ENCODE measurements at regions not wholly inside any gene's neighbourhood (a gene's known extent, or its start where the extent isn't known, plus 50 kb on each side); places are given as distances from the start of the nearest gene placed in this dataset.

GRCh38 chr5:27477550-27477949 lies 439.2 kb upstream of the CDH9 start:
- H3K9me3 ChIP-seq = peaks cover 0 to 12% (median 9%) of the 10 kb centered on the region in 4 donors
- H3K4me1 ChIP-seq = no peaks in the 10 kb centered on the region
- no peaks in the 10 kb centered on the region for H3K36me3 ChIP-seq
- no peak for TF ChIP-seq CTCF (IDR thresholded peaks at IDR 0.05)
- TF ChIP-seq EP300 (IDR thresholded peaks at IDR 0.05) = no peak
- no peak for TF ChIP-seq POLR2AphosphoS5 (IDR thresholded peaks at IDR 0.05)
- TF ChIP-seq POLR2A (IDR thresholded peaks at IDR 0.05; ENCODE audit: low read depth) = no peak
- intact Hi-C loops (cut with DNase I) = no loop called here
- no peaks in the 10 kb centered on the region for H3K27me3 ChIP-seq
- no peak overlapping the region for H3K27ac ChIP-seq (replicated peaks in 1 of 4)
- DNase-seq (ENCODE audit: extremely low spot score) = no peak
- 67% methylated on average over 4 of the region's 4 CpGs for WGBS
- no peak overlapping the region for H3K4me3 ChIP-seq

- H3K9me3 ChIP-seq = peaks cover 0 to 12% (median 9%) of the 10 kb centered on the region in 4 donors
- WGBS = 69% methylated on average over 2 of the region's 2 CpGs
- H3K4me3 ChIP-seq = no peak overlapping the region
- no peak overlapping the region for H3K27ac ChIP-seq (replicated peaks in 1 of 4)
- no peak for DNase-seq (ENCODE audit: extremely low spot score)
- intact Hi-C loops (cut with DNase I) = no loop called here
- H3K27me3 ChIP-seq = no peaks in the 10 kb centered on the region
- no peaks in the 10 kb centered on the region for H3K36me3 ChIP-seq
- H3K4me1 ChIP-seq = no peaks in the 10 kb centered on the region
- TF ChIP-seq POLR2A (IDR thresholded peaks at IDR 0.05; ENCODE audit: low read depth) (no peak), CTCF (IDR thresholded peaks at IDR 0.05) (no peak), EP300 (IDR thresholded peaks at IDR 0.05) (no peak)
Measured at GRCh38 chr5:27476356-27476988, 438.1 kb upstream of the CDH9 start.

- intact Hi-C loops (cut with DNase I) = no loop called here
- TF ChIP-seq POLR2A (IDR thresholded peaks at IDR 0.05; ENCODE audit: low read depth) (no peak), CTCF (IDR thresholded peaks at IDR 0.05) (no peak), EP300 (IDR thresholded peaks at IDR 0.05) (no peak), POLR2AphosphoS5 (IDR thresholded peaks at IDR 0.05) (no peak)
- Histone ChIP-seq H3K36me3 (no peaks in the 10 kb centered on the region), H3K9me3 (peaks cover 0 to 12% (median 9%) of the 10 kb centered on the region in 4 donors), H3K4me1 (no peaks in the 10 kb centered on the region), H3K4me3 (no peak overlapping the region), H3K27ac (replicated peaks in 1 of 4) (no peak overlapping the region), H3K27me3 (no peaks in the 10 kb centered on the region)
- 63% methylated on average over 1 of the region's 1 CpG for WGBS
- no peak for DNase-seq (ENCODE audit: extremely low spot score)
Measured at GRCh38 chr5:27475063-27475462, 436.7 kb upstream of the CDH9 start.

- H3K36me3 ChIP-seq = no peaks in the 10 kb centered on the region
- peaks cover 0 to 12% (median 9%) of the 10 kb centered on the region in 4 donors for H3K9me3 ChIP-seq
- intact Hi-C loops (cut with DNase I) = no loop called here
- no peaks in the 10 kb centered on the region for H3K27me3 ChIP-seq
- TF ChIP-seq CTCF (IDR thresholded peaks at IDR 0.05) (no peak), EP300 (IDR thresholded peaks at IDR 0.05) (no peak), POLR2A (IDR thresholded peaks at IDR 0.05; ENCODE audit: low read depth) (no peak), POLR2AphosphoS5 (IDR thresholded peaks at IDR 0.05) (no peak)
- H3K4me1 ChIP-seq = no peaks in the 10 kb centered on the region
- no peak overlapping the region for H3K27ac ChIP-seq (replicated peaks in 1 of 4)
- DNase-seq (ENCODE audit: extremely low spot score) = no peak
- H3K4me3 ChIP-seq = no peak overlapping the region
Measured at GRCh38 chr5:27474395-27474794, 436.0 kb upstream of the CDH9 start.

- no peaks in the 10 kb centered on the region for H3K36me3 ChIP-seq
- H3K4me3 ChIP-seq = no peak overlapping the region
- no peaks in the 10 kb centered on the region for H3K4me1 ChIP-seq
- H3K9me3 ChIP-seq = peaks cover 0 to 12% (median 9%) of the 10 kb centered on the region in 4 donors
- no peaks in the 10 kb centered on the region for H3K27me3 ChIP-seq
- intact Hi-C loops (cut with DNase I) = no loop called here
- 79% methylated on average over 2 of the region's 2 CpGs for WGBS
- no peak for TF ChIP-seq CTCF (IDR thresholded peaks at IDR 0.05)
- TF ChIP-seq POLR2A (IDR thresholded peaks at IDR 0.05; ENCODE audit: low read depth) = no peak
- no peak for TF ChIP-seq POLR2AphosphoS5 (IDR thresholded peaks at IDR 0.05)
- TF ChIP-seq EP300 (IDR thresholded peaks at IDR 0.05) = no peak
- no peak for DNase-seq (ENCODE audit: extremely low spot score)
- H3K27ac ChIP-seq (replicated peaks in 1 of 4) = no peak overlapping the region
Measured at GRCh38 chr5:27474047-27474309, 435.6 kb upstream of the CDH9 start.
